GM18909 (cell line): ENCODE measurements at regions not wholly inside any gene's neighbourhood (a gene's known extent, or its start where the extent isn't known, plus 50 kb on each side); places are given as distances from the start of the nearest gene placed in this dataset.

Source experiments
- ATAC-seq: cut with Tn5 transposase; IDR thresholded peaks from one replicate; pipeline ENCODE4 v1.9.1; 2021; ENCODE audit warnings: mild to moderate bottlenecking; ENCODE audit not compliant: unreplicated experiment, poor library complexity

DNA sequence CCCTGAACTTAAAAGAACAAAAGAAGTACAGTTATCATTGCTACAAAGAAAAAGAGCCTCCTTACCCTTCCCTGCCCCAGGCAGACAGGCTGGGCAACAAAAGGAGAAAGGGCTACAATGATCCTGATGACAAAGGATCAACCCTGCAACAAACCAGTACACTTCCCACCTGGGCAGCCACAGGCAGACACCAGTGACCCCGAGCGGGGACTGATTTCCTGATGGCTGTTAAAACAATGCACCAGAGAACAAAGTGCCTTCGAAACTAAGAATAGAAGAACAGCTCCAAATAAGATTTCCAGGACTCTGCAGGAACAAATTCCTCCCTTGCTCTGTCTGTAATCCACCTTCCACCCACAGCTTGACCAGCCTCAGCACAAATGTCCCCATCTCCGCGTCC is 106.3 kb upstream of the ARHGEF3 start:
- ATAC-seq, result no peak

- ATAC-seq, result no peak
Observed at GRCh38 chr3:56904552-56905215, 102.9 kb upstream of the ARHGEF3 start.

GRCh38 chr3:56903231-56903782 is 101.6 kb upstream of the ARHGEF3 start:
- no peak for ATAC-seq

GRCh38 chr3:56902468-56903160 is 100.9 kb upstream of the ARHGEF3 start:
- no peak for ATAC-seq

GRCh38 chr3:56900801-56901200 is 99.1 kb upstream of the ARHGEF3 start:
- no peak for ATAC-seq

GRCh38 chr3:56899851-56900250 is 98.1 kb upstream of the ARHGEF3 start:
- no peak for ATAC-seq

- no peak for ATAC-seq
Observed at GRCh38 chr3:56899078-56899477, 97.3 kb upstream of the ARHGEF3 start.

DNA sequence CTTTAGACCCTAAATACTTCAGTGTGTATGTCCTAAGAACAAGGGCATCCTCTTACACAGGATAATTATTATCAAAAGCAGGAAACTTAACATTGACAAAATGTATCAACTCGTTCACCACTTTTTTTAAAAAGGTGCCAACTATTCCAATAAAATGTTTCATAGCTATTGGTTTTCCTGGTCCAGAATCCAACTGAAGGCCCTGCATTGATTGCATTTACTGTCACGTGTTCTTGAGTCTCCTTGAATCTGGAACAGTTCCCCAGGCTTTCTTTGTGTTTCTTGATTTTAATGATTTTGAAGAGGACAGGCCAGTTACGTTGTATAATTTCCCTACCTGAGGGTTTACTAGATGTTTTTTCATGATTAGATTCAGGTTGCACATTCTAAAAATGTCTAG is 94.6 kb upstream of the ARHGEF3 start:
- no peak for ATAC-seq

- ATAC-seq, result peak; percentile 59
Observed at GRCh38 chr3:56894881-56895431, 93.2 kb upstream of the ARHGEF3 start.

- no peak for ATAC-seq
Observed at GRCh38 chr3:56890448-56891091, 88.8 kb upstream of the ARHGEF3 start.

DNA sequence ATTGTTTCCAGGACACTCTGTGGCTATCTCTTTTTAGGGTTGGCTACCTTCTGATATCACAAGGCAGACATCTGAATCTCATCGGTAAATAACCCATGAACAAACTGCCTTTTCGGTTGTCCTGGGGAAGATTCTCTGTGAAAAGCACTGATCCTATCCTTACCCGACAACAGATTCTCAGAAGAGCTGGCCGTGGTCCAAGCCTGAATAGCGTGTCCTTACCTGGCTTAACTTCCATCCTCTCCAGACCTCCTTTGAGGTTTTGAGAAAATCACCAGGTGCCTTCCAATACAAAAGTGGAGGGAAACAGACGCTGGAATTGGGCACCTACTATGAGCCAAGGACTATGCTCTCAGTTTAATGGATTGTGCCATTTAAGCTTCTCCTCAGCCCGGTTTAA is 87.4 kb upstream of the ARHGEF3 start:
- no peak for ATAC-seq

GRCh38 chr3:56887402-56888025 is 85.8 kb upstream of the ARHGEF3 start:
- no peak for ATAC-seq

DNA sequence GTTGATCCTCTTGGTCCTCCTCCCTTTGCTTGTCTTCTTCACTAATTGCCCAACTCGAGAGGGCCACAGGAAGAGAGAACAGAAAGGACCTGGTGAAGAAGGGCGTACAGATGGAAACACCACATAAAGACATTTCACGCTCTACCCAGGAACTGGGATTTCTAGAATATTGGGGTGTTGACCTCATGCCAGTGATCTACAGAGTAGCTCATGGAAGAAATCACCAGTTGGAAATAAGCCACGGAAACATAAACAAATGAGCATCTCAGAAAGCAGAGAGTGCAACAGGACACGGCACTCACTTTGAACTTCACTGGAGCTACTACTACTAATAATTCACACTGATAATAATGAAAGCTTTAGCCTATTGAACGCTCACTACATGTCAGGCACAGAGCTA is 84.6 kb upstream of the ARHGEF3 start:
- no peak for ATAC-seq

DNA sequence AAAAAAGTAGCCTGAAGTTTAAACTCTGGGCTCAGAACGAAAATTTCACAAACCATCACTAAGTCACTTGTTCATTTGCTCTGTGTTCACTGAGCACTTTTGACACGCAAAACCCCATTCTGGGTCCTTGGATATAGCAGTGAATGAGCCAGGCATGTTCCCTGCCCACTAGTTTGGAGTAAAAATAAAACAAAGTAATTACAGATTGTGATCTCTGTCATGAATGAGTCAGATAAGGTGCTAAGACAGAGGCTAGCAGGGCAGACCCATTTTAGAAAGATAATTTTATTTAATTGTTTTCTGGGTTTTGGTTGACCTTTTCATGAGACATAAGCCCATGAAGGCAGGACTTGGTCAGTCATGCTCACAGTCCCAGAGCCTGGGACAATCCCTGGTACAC is 84.1 kb upstream of the ARHGEF3 start:
- ATAC-seq, result no peak

- ATAC-seq, result no peak
Observed at GRCh38 chr3:56885453-56885852, 83.7 kb upstream of the ARHGEF3 start.

DNA sequence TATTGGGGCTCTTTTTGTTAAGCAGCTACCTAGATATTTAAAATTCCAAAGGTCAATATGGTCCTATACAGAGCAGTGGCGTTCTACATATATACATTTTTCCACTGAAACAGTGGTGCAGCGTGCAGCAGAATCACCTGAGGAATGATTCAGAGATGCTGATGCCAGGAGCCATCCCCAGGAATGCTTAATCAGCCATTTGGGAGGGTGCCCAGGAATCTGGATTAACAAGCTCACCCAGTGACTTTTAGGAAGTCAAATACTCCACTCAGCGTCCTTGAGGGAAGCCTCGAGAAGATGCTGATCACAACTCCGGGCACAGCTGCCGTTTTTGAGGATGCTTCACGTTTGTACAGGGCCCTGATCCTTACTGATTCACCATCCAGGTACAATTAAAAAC is 82.6 kb upstream of the ARHGEF3 start:
- no peak for ATAC-seq

GRCh38 chr3:56883828-56884227 is 82.1 kb upstream of the ARHGEF3 start:
- ATAC-seq, result no peak

- no peak for ATAC-seq
Observed at GRCh38 chr3:56882896-56883295, 81.1 kb upstream of the ARHGEF3 start.

DNA sequence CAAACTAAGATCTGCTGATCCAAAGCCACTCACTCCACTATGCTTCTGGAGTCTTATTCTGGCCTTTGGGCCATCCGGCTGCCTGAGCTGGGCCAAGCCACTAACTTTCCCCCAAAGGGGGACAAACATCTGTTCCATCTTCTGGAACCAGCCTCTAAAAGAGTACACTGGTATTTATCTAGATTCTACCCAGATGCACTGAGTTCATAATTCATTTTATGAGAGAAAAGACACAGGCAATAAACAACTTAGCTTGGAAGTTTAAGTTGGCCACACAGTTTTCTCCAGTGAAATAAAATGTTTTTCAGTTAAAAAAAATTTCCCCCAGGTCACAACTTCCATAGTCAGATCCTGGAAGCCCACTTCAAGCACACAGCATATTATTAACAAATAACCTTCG is 80.1 kb upstream of the ARHGEF3 start:
- no peak for ATAC-seq

- no peak for ATAC-seq
Observed at GRCh38 chr3:56880720-56881575, 79.2 kb upstream of the ARHGEF3 start.
